ENCODE measurements at regions not wholly inside any gene's neighbourhood (a gene's known extent, or its start where the extent isn't known, plus 50 kb on each side); places are given as distances from the start of the nearest gene placed in this dataset.

- H3K9me3 ChIP-seq (ENCODE audit: low read depth) = peaks cover 3% of the 10 kb centered on the region
- no peak overlapping the region for H3K4me2 ChIP-seq
- no peaks in the 10 kb centered on the region for H3K9me2 ChIP-seq (replicated peaks; ENCODE audit: insufficient read depth)
- no peaks in the 10 kb centered on the region for H3K79me2 ChIP-seq
- H4K20me1 ChIP-seq (ENCODE audit: insufficient read depth, poor library complexity, severe bottlenecking) = no peaks in the 10 kb centered on the region
- no peak for DNase-seq (ENCODE audit: low spot score)
- H3K36me3 ChIP-seq (replicated peaks; ENCODE audit: insufficient read depth, low read depth) = no peaks in the 10 kb centered on the region
- no peak overlapping the region for H3K4me3 ChIP-seq
- WGBS (ENCODE audit: low lambda C conversion rate, missing lambda C conversion rate) = 93% methylated on average over 8 of the region's 8 CpGs
- no peaks in the 10 kb centered on the region for H3K4me1 ChIP-seq (ENCODE audit: insufficient read depth)
- H3K27ac ChIP-seq = no peak overlapping the region
- H2AFZ ChIP-seq = no peak overlapping the region
- H3K27me3 ChIP-seq = no peaks in the 10 kb centered on the region
- TF ChIP-seq CTCF (IDR thresholded peaks at IDR 0.05; ENCODE audit: poor library complexity) = no peak
- TF ChIP-seq EZH2phosphoT487 (IDR thresholded peaks at IDR 0.05; ENCODE audit: low read depth, severe bottlenecking, unreplicated experiment) = no peak
- no peak for TF ChIP-seq EZH2 (IDR thresholded peaks at IDR 0.05; ENCODE audit: borderline replicate concordance)
These were observed 933.2 kb upstream of the CHORDC1 start for GRCh38 chr11:91156041-91156440.

GRCh38 chr11:91147885-91148284, 925.0 kb upstream of the CHORDC1 start:
- no peaks in the 10 kb centered on the region for H3K9me2 ChIP-seq (replicated peaks; ENCODE audit: insufficient read depth)
- 84% methylated on average over 2 of the region's 2 CpGs for WGBS (ENCODE audit: low lambda C conversion rate, missing lambda C conversion rate)
- no peak overlapping the region for H3K4me2 ChIP-seq
- no peaks in the 10 kb centered on the region for H3K36me3 ChIP-seq (replicated peaks; ENCODE audit: insufficient read depth, low read depth)
- peaks cover 3% of the 10 kb centered on the region for H3K9me3 ChIP-seq (ENCODE audit: low read depth)
- no peak overlapping the region for H3K27ac ChIP-seq
- H3K4me1 ChIP-seq (ENCODE audit: insufficient read depth) = no peaks in the 10 kb centered on the region
- no peak for DNase-seq (ENCODE audit: low spot score)
- TF ChIP-seq CTCF (IDR thresholded peaks at IDR 0.05; ENCODE audit: poor library complexity) = no peak
- TF ChIP-seq EZH2 (IDR thresholded peaks at IDR 0.05; ENCODE audit: borderline replicate concordance) = no peak
- no peak for TF ChIP-seq EZH2phosphoT487 (IDR thresholded peaks at IDR 0.05; ENCODE audit: low read depth, severe bottlenecking, unreplicated experiment)
- H4K20me1 ChIP-seq (ENCODE audit: insufficient read depth, poor library complexity, severe bottlenecking) = no peaks in the 10 kb centered on the region
- H3K27me3 ChIP-seq = no peaks in the 10 kb centered on the region
- no peak overlapping the region for H3K4me3 ChIP-seq
- no peaks in the 10 kb centered on the region for H3K79me2 ChIP-seq
- no peak overlapping the region for H2AFZ ChIP-seq

- H3K9me2 ChIP-seq (replicated peaks; ENCODE audit: insufficient read depth) = no peaks in the 10 kb centered on the region
- no peaks in the 10 kb centered on the region for H3K36me3 ChIP-seq (replicated peaks; ENCODE audit: insufficient read depth, low read depth)
- H3K9me3 ChIP-seq (ENCODE audit: low read depth) = no peaks in the 10 kb centered on the region
- no peaks in the 10 kb centered on the region for H4K20me1 ChIP-seq (ENCODE audit: insufficient read depth, poor library complexity, severe bottlenecking)
- TF ChIP-seq EZH2 (IDR thresholded peaks at IDR 0.05; ENCODE audit: borderline replicate concordance) (no peak), EZH2phosphoT487 (IDR thresholded peaks at IDR 0.05; ENCODE audit: low read depth, severe bottlenecking, unreplicated experiment) (no peak), CTCF (IDR thresholded peaks at IDR 0.05; ENCODE audit: poor library complexity) (no peak)
- DNase-seq (ENCODE audit: low spot score) = no peak
- H2AFZ ChIP-seq = no peak overlapping the region
- H3K4me1 ChIP-seq (ENCODE audit: insufficient read depth) = no peaks in the 10 kb centered on the region
- no peak overlapping the region for H3K4me3 ChIP-seq
- no peaks in the 10 kb centered on the region for H3K79me2 ChIP-seq
- H3K27me3 ChIP-seq = no peaks in the 10 kb centered on the region
- no peak overlapping the region for H3K27ac ChIP-seq
- no peak overlapping the region for H3K4me2 ChIP-seq
- WGBS (ENCODE audit: low lambda C conversion rate, missing lambda C conversion rate) = 82% methylated on average over 3 of the region's 3 CpGs
These were observed 918.8 kb upstream of the CHORDC1 start for GRCh38 chr11:91141655-91142054.

GRCh38 chr11:91136631-91137030, 913.8 kb upstream of the CHORDC1 start:
- Histone ChIP-seq H3K79me2 (no peaks in the 10 kb centered on the region), H3K36me3 (replicated peaks; ENCODE audit: insufficient read depth, low read depth) (no peaks in the 10 kb centered on the region), H3K27ac (no peak overlapping the region), H3K4me1 (ENCODE audit: insufficient read depth) (no peaks in the 10 kb centered on the region), H3K9me2 (replicated peaks; ENCODE audit: insufficient read depth) (no peaks in the 10 kb centered on the region), H3K4me3 (no peak overlapping the region), H2AFZ (no peak overlapping the region), H3K4me2 (no peak overlapping the region), H4K20me1 (ENCODE audit: insufficient read depth, poor library complexity, severe bottlenecking) (no peaks in the 10 kb centered on the region), H3K27me3 (no peaks in the 10 kb centered on the region), H3K9me3 (ENCODE audit: low read depth) (no peaks in the 10 kb centered on the region)
- TF ChIP-seq CTCF (IDR thresholded peaks at IDR 0.05; ENCODE audit: poor library complexity) = no peak
- TF ChIP-seq EZH2 (IDR thresholded peaks at IDR 0.05; ENCODE audit: borderline replicate concordance) = no peak
- no peak for TF ChIP-seq EZH2phosphoT487 (IDR thresholded peaks at IDR 0.05; ENCODE audit: low read depth, severe bottlenecking, unreplicated experiment)
- DNase-seq (ENCODE audit: low spot score) = no peak
- 96% methylated on average over 2 of the region's 2 CpGs for WGBS (ENCODE audit: low lambda C conversion rate, missing lambda C conversion rate)

Measured in hepatocyte (in vitro differentiated cells).